ENCODE measurements at regions not wholly inside any gene's neighbourhood (a gene's known extent, or its start where the extent isn't known, plus 50 kb on each side); places are given as distances from the start of the nearest gene placed in this dataset.

- no peak for TF ChIP-seq CTCF (IDR thresholded peaks at IDR 0.05)
- no peak for TF ChIP-seq POLR2A (IDR thresholded peaks at IDR 0.05)
Measured at GRCh38 chr17:53150101-53150698, 672.5 kb upstream of the KIF2B start.

Measured in esophagus squamous epithelium (tissue), 4 donors.